ENCODE measurements at regions not wholly inside any gene's neighbourhood (a gene's known extent, or its start where the extent isn't known, plus 50 kb on each side); places are given as distances from the start of the nearest gene placed in this dataset.
"Not testable (repeated sequence)": the region's sequence is repeated elsewhere in the genome, so short reads cannot be mapped to it uniquely, and the experiment has no call there.

- no peak for DNase-seq (ENCODE audit: low read depth)
Measured at GRCh38 chr1:147062956-147063355, 109.3 kb downstream of the PRKAB2 start.

GRCh38 chr1:147061880-147062279 is 110.4 kb downstream of the PRKAB2 start:
- DNase-seq (ENCODE audit: low read depth) = not testable (repeated sequence)

GRCh38 chr1:147053269-147053668 is 115.1 kb downstream of the NBPF12 start:
- DNase-seq (ENCODE audit: low read depth) = no peak

- no peak for DNase-seq (ENCODE audit: low read depth)
Measured at GRCh38 chr1:147052677-147053076, 114.6 kb downstream of the NBPF12 start.

GRCh38 chr1:147052143-147052542 is 114.0 kb downstream of the NBPF12 start:
- no peak for DNase-seq (ENCODE audit: low read depth)

GRCh38 chr1:147051136-147051535 is 113.0 kb downstream of the NBPF12 start:
- DNase-seq (ENCODE audit: low read depth) = no peak

- DNase-seq (ENCODE audit: low read depth) = no peak
Measured at GRCh38 chr1:147050654-147051053, 112.5 kb downstream of the NBPF12 start.

- DNase-seq (ENCODE audit: low read depth) = not testable (repeated sequence)
Measured at GRCh38 chr1:147046863-147047394, 108.8 kb downstream of the NBPF12 start.

GRCh38 chr1:147046189-147046862 is 108.2 kb downstream of the NBPF12 start:
- no peak for DNase-seq (ENCODE audit: low read depth)
